H1 (cell line): ENCODE measurements at regions not wholly inside any gene's neighbourhood (a gene's known extent, or its start where the extent isn't known, plus 50 kb on each side); places are given as distances from the start of the nearest gene placed in this dataset.

Experiments used
- CHD2 ChIP-seq: IDR thresholded peaks from 2 replicates; pipeline ENCODE4 v1.6.1; 2012; ENCODE audit warnings: low read length, improper control_type of control experiment

DNA sequence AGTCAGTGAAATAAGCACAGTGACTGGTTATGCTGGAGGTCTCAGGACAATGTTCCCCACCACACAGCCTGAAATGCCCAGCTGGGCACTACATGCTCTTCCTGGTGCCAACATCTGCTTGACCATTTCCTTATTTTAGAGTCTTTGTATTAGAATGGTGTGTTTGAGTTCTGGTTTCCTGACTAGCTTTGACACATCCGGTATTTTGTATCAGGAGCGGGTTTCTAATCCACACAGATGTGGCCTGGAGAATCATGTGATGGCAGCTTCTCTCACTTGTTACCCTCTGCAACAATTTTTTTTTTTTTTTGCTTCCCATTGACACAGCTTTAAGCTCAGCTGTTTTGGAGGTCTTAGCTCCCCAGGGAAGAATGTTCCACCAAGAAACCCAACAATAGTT, 164.5 kb upstream of the CST7 start (continued):
- TF ChIP-seq CHD2 = no peak
- TF ChIP-seq, all 59 proteins: peak for 0
